HG03025 (cell line): ENCODE measurements at regions not wholly inside any gene's neighbourhood (a gene's known extent, or its start where the extent isn't known, plus 50 kb on each side); places are given as distances from the start of the nearest gene placed in this dataset.

ENCODE experiments used
- ATAC-seq: cut with Tn5 transposase; IDR thresholded peaks from one replicate; pipeline ENCODE4 v1.9.1; 2021; ENCODE audit warnings: mild to moderate bottlenecking, moderate library complexity; ENCODE audit not compliant: unreplicated experiment, low FRiP score

- no peak for ATAC-seq
Measured at GRCh38 chr7:155178096-155178495, 108.0 kb downstream of the HTR5A start.

DNA sequence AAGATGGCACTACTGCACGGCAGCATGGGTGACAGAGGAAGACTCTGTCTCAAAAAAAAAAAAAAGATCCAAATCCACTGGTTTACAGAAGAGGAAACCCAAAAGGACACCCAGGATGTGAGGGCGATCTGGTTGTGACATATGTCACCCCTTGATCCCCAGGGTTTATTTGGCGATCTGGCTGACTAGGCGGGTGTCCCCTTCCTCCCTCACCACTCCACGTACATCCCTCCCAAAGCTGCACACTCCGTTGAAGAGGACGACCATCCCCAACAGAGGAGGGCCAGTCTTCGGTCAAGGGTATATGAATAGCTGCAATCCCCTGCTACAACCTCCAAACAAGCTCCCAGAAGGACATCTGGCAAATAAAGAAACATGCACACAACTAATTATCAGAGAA lies 111.6 kb downstream of the HTR5A start:
- no peak for ATAC-seq

DNA sequence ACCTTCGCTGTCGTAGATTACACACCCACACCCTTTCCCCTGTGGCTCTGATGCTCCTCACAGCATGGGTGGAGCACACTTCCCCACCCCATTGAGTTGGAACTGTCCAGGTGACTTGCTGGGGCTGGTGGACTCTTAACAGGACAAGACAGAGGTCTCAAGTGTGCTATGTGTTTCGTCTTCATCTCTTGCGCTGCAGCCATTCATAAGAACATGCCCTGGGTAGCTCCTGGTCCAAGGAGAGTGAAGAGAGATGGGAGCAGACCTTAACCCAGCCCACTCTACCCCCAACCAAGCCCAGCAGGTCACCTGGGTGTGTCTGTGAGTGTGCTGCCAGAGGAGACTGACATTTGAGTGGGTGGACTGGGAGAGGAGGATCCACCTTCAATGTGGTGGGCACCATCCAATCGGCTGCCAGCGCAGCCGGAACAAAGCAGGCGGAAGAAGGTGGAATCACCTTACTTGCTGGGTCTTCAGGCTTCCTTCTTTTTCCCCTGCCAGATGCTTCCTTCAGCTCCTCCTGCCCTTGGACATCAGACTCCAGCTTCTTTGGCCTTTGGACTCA lies 112.4 kb downstream of the HTR5A start:
- ATAC-seq, result no peak

- no peak for ATAC-seq
Measured at GRCh38 chr7:155183655-155184054, 113.5 kb downstream of the HTR5A start.

DNA sequence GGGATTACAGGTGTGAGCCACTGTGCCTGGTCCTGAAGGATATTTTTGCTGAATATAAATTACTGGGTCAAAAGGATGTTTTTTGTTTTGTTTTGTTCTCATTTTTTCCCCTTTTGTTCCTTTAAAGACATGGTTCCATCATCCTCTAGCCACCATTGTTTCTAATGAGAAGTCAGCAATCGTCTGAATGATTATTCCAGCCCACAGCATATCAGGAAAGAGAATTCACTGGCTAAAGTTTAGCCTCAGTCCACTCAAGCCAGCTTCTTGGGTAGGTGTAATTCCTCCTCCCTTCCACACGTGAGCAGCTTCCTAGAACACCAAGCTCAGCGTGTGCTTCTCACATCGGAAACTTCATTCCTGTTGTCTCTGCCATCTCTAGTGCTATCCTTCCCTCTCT lies 112.8 kb upstream of the INSIG1 start:
- ATAC-seq, result no peak

- ATAC-seq, result no peak
Measured at GRCh38 chr7:155187061-155187785, 110.5 kb upstream of the INSIG1 start.

DNA sequence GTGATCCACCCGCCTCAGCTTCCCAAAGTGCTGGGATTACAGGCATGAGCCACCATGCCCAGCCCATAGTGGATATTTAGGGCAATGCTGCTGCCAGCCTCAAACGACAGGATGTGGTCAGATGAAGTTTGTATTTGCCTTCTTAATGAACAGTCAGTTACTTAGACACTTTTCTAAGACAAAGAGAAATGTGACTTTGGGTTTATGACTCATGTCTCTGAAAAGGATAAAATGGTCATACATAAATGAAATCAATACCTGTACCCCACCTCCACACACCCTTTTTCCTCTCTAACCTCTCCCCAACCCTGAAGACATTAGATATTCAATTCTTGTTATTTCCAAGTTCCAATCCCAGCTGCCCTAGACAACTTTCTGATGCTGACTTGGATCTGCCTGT lies 109.3 kb upstream of the INSIG1 start:
- ATAC-seq, result no peak

DNA sequence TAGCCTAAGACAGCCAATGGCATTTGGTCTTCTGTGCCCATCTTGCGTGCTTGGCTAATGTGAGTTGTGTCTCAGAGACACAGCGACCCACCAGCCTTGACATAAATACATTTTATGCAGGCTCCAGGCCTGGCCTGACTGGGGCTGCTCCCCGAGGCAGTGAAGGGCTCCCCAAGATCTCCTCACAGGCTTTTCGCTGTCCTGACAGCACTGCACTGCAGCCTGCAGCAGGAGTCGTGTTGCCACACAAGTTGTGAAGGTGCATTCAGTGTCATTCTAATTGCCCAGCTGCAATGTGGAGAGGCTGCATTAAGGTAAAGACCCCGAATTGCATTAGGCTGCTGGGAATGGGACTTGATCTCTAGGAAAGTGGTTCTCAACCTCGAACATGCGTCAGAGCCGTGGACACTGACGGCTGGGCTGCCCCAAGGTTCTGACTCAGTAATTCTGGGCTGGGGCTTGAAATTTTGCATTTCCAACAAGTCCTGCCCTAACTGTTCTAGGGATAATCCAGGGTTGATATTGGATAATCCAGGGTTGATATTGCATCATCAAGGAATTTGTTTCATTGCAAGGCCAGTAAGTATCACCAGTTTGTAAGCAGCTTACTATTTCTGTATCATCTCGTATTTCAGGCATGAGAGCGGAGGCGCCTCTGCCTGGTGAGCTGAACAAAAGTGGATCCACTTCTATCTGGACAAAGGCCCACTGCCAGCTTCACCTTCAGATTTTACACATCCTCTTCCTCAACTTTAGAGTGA lies 108.7 kb upstream of the INSIG1 start:
- ATAC-seq, result no peak

DNA sequence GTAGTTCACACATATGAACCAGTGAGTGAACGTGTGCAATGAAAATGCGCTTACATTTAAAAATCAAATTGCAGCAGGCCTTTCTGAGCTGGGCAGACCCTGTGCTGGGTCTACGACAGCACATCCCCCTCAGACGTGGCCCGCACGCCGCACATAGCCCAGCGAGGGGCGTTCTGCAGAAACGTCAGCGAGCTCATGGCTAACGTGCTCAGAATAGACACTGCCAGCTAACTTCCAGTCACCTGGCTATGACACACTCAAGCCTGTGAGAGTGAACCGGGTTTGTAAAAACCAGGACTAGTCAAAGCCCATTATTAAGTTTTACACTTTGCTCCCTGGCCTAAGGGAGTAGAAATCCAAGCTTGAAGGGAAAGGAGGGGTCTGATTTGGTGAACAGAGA lies 108.1 kb upstream of the INSIG1 start:
- ATAC-seq, result no peak

GRCh38 chr7:155190688-155191087 lies 107.0 kb upstream of the INSIG1 start:
- ATAC-seq, result no peak

DNA sequence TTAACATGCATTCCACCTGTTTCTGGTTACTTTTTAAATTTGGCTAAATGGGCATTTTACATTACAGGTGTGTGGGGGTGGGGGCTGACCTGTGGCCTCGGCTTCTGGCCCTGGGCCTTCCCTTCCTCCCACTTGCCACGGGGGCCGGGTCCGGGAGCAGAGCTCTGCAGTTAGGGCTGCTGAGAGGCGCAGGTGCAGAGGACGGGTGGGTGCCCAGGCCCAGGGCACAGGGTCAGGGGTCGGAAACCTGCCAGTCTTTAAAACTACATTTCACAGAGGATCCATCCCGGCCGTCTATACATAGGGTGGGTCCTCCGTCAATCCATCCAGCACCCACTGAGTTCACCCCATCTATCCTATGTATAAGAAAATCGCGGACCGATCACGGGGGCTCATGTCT lies 106.5 kb upstream of the INSIG1 start:
- ATAC-seq, result no peak

DNA sequence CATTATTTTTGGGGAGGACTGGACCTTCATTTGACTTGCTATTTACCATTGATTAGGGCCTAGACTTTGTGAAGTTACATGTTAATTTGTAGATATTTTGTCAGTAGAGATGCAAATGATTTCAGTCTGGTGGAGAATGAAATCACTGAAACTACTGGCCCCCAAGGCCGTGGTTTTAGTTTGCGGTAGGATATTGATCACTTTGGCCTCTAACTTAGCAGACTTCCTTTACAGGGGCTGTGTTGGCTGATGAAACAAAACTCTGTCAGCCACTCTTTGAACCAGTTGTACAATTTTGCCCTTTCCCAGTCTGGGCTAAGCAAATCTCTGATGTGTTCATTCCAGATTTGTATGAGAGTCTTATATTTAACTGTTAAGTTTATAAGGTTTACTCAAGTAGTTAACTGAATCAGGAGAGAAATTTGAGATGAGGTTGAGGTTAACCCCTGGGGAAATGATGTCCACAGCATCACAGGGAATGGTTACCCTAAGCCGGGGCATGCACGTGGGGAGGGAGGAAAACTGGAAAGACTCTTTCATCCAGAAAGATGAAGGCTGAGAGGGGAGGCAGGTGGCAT lies 105.7 kb upstream of the INSIG1 start:
- no peak for ATAC-seq

- no peak for ATAC-seq
Measured at GRCh38 chr7:155192961-155193640, 104.6 kb upstream of the INSIG1 start.

GRCh38 chr7:155193716-155194115 lies 104.0 kb upstream of the INSIG1 start:
- ATAC-seq, result no peak

DNA sequence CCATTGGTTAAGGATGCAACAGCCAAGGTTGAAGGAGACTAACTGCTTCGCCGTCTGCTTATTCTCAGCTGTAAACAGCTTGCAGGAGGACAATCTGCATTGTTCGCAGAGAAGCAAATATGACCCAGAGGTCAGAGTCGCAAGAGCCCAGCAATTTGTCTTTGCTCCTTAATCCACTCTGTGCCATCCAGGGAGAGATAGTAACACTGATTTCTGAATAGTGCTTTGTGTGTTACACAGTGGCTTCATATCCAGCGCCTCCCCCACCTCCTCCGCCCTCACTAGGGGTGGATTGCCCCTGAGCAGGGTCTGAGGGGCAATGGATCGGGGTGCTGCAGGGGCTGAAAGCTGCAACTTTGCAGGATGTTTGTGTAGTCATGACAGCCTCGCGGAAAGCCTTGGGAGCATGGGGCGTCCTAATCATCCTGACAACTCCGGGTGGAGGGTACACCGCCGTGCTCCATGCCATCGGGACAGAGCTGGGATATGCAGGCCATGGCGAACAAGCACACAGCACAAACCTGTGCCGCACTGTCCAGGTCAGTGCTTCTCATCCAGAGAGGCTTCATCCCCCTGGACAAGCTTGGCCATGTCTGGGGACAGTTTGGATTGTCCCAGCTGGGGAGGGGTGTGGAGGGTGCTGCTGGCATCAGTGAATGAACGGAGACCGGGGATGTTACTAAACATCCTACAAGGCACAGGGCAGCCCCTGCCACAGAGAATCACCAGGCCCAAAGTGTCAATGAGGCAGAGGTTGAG lies 103.1 kb upstream of the INSIG1 start:
- no peak for ATAC-seq

GRCh38 chr7:155195939-155196523 lies 101.6 kb upstream of the INSIG1 start:
- no peak for ATAC-seq

- ATAC-seq, result no peak
Measured at GRCh38 chr7:155198196-155198892, 99.3 kb upstream of the INSIG1 start.

GRCh38 chr7:155198901-155199845 lies 98.5 kb upstream of the INSIG1 start:
- ATAC-seq, result no peak
